GM21825 (cell line): ENCODE measurements at regions not wholly inside any gene's neighbourhood (a gene's known extent, or its start where the extent isn't known, plus 50 kb on each side); places are given as distances from the start of the nearest gene placed in this dataset.

ENCODE experiments used
- ATAC-seq: cut with Tn5 transposase; IDR thresholded peaks from one replicate; pipeline ENCODE4 v1.9.1; 2021; ENCODE audit warnings: mild to moderate bottlenecking, moderate library complexity; ENCODE audit not compliant: unreplicated experiment

DNA sequence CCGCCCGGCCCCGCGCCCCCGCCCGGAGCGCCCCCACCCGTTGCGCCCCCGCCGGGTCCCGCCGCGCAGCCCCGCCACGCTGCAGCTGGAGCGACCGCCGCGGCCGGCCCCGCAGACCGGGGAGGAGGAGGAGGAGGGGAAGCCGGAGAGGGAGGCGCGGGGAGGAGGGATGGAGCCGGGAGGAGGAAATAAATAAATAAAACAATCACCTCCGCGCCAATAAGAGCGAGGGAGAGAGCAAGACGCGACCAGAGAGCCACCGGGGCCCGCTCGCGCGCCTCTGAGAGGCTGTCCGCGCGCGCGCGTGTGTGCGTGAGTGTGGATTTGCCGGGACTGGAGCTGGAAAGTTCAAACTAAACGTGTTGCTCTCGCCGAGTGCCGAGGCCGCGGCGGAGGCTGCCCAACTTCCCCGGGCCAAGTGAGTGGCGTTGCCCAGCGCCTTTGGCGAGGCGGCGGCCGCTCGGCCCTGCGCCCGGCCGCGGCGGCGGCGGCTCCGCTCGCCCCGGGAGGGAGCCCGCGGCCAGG is 2184.4 kb upstream of the TENM3 start:
- ATAC-seq: peak; percentile 24

- ATAC-seq: peak; percentile 10
Observed at GRCh38 chr4:180059216-180059881, 2183.9 kb upstream of the TENM3 start.

DNA sequence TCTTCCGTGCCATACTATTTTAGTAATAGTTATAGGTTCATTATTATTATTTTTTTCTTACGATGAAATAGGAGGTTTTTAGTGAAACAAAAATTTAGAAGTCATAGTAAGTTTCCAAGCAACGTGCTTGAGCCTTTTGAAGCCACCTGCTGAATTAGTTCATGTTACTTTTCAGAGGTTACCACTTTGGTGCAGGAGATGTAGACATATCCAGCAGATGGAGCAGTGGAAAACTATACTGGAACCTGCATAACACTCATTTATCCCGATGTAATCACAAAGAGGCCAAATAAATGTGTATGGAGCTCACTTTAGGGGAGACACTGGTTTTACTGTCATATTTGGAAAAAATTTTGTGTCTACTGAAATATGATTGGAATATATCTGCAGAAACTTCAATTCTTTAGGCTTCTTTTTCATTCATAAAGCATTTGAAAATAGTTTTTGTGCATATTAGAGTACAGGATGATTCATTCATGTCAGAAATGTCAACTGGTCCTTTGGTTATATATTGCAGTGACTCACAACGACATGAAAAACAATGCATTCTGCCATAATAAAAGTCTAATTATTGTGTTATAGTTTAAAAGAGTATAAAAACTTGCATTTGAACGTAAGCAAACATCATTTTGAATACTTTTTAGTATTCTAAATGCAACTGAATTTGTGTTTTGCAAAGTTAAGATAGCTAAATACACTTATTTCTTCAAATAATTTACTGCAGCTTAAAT is 2182.9 kb upstream of the TENM3 start:
- no peak for ATAC-seq

DNA sequence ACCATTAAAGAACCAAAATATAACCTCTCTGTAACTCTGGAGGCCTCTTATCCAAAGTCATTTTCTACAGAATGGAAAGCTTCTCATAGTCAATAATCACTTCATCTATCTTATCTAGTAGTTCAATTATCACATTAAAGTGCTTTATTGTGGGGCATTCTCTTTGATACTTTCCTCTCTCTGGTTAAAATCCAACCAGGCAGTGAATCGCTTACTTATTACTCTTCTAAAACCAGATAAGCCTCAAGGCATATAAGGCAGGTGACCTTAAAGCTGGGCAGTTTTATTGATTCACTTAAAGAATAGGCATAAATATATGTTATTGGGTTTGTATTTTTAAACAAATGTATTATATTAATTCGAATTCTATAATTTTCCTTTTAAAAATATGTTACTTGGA is 2162.1 kb upstream of the TENM3 start:
- ATAC-seq: no peak

DNA sequence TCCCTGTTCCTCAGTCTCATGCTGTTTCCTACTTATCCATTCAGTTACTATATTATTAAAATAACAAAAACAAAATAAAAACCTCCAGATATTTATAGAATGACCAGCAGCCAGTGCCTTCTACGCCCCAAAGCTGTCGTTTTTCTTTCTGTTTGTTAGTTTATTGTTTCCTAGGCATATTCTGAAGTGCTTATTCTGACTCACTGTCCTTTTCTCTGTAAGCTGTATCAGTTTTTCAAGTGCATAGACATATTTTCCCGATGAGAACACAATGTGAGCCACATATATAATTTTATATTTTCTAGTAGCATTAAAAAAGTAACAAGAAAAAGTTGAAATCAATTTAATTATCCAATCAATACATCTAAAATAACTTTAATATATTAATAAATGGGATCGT is 2158.6 kb upstream of the TENM3 start:
- ATAC-seq: no peak

GRCh38 chr4:180086480-180087190 is 2156.6 kb upstream of the TENM3 start:
- no peak for ATAC-seq

DNA sequence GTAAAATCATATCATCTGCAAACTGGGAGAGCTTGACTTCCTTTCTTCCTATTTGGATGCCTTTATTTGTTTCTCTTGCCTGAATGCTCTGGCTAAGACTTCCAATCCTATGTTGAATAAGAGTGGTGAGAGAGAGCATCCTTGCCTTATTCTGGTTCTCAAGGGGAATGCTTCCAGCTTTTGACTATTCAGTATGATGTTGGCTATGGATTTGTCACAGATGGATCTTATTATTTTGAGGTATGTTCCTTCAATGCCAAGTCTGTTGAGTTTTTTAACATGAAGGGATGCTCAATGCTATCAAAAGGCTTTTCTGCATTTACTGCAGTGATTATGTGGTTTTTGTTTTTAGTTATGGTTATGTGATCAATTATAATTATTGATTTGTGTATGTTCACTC is 2144.6 kb upstream of the TENM3 start:
- no peak for ATAC-seq

GRCh38 chr4:180099957-180100356 is 2143.2 kb upstream of the TENM3 start:
- ATAC-seq: no peak

DNA sequence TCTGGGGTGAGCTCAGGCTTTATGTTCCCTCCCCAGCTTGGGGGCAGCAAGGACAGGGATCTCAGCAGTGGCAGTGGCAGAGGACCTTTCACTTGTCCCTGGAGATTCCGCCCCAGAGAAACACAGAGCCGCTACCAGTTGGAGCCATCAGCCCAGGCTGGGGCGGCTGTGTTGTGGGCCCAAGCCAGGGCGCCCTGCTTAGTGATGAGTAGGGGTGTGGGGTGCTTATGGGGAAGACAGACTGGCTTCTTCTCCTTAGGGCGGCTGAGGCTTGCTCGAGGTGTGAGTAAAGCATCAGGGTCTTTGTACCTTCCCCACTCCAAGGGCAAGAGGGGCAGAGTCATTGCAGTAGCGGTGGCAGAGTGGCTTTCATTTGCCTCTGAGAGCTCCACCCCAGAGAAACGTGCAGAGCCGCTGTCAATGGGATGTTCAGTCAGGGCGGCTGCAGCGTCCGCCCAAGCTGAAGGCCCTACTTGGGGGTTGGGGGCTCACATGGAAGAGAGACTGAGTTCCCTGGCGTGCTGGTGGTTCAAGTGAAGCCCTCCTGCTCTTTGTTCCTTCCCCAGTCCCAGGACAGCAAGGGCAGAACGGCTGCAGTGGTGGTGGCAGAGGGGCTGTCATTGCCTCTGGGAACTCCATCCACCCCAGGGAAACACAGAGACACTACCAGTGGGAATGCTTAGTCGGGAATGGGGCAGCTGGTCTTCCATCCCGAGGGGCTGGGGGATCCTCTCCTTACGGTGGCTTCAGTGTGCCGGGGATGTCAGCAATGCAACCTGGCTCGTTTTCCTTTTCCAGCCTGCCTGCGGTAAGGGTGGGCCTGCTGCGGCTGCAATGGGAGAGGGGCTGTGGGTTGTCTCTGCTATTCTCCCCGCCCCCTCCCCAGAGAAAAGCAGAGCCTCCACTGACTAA is 2142.5 kb upstream of the TENM3 start:
- ATAC-seq: no peak

DNA sequence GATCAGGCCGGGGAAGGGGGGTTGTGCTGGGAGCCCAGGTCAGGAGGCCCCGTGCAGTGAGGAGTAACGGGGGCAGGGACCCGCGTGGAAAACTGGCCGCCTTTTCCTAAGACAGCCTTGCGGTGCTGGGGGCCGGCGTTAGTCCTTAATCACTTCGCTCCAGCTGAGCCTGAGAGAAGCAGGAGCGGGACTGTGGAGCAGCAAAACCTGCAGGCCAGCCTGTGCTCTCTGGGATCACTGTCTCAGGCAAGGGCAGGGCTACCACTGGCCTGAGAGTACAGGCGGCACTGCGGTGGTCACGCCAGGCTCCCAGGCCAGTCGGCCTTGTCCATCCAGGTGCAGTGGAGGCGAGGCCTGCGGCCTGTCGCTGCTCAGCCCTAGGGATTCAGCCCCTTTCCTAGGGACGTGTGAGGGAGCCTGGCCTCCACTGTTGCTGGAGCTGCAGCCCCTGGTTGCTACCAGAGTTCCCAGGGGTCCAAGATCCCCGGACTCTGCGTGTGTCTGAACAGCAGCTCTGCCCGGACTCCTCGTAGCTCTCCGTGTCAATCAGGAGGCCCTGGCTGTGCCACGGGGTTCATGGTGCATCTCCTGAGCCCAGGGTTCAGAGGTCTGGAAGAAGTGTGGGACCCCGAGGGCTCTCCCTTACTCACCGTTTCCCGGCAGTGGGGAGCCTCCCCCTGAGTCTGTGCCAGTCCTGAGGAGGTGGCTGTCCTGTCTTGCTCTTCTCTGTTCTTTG is 2141.7 kb upstream of the TENM3 start:
- no peak for ATAC-seq

DNA sequence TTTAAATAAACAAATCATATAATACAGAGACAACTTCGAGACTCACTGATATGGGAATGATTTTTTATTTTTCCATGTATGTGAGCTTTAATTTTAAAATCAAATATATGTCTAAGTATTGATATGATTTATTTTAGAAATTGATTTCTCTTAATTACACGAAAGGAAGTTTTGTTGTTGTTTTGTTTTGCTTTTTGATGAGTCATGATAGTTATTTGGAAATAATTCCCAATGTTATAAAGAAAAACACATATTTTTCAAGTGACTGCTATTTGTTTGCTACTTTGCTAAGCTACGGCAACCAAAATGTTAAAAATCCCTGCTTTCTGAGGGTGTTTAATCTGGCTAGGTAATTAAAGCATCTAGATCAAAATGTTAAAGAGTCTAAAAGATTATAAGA is 2139.4 kb upstream of the TENM3 start:
- no peak for ATAC-seq

- ATAC-seq: no peak
Observed at GRCh38 chr4:180105362-180105761, 2137.8 kb upstream of the TENM3 start.

DNA sequence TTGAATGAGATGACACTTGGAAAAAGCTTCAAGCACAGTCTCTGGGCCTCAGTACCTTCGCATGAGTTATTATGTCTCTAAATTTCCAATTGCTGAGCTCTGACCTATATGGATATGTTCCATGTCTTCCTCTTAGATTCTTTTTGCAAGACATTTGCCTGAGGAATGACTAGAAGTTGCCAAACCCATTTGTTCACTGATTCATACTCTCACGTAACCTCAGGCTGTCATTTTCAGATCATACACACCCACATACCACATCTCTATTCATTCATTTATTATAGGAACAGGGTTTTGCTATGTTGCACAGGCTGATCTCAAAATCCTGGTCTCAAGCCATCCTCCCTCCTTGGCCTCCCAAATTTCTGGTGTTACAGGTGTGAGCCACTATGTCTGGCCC is 2137.1 kb upstream of the TENM3 start:
- ATAC-seq: no peak

DNA sequence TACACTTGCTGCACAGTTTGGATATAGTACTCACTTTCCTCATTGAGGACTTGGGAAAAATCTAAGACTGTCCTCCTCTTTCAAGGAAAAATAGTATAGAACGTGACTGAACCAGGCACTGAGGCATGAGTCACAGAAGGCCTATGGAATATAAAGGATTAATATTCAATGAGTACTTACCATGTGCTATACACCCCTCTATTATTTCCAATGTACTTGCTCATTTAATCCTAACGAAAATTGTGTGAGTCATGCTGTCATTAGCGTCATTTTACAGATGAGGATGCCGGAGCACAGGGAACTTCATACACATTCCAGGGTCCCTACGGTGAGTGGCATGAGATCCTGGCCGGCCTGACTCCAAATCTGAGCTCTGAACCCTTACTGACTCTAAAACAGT is 2136.2 kb upstream of the TENM3 start:
- ATAC-seq: no peak

DNA sequence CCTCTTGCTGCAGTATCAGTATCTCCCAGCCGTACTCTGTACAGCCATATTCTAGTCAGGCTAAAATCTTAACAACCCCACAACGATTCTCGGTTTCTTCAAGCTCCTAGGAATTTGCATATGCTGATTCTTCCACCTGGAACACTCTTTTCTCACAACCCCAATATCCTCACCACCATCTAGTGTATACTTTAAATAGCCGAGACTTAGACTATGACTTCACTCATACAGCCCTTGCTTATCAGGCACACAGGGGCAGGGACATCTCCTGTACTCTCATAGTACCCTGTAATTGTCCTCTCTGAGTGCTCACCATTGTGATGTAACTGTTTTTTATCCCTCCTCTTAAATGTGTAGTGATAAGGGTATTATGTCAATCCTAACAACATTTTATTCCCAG is 2126.4 kb upstream of the TENM3 start:
- ATAC-seq: no peak

DNA sequence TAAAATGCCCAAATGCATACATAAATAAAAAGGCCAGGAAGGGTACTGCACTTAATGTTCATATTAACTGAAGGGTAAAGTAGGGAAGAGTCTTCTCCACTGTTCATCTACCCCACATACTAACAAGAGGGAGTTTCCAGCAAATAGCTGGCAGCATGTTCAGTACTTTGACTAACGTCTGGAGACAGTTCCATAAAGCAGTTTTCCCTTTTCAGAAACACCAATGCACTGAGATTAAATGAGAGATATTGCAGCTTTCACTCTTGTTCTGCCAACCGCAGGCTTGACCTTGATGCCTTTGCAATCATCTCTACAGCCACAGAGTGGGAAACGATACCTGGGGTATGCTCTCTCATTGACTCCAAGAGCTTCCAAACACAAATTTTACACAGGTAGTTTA is 2123.1 kb upstream of the TENM3 start:
- ATAC-seq: no peak

GRCh38 chr4:180134091-180134866 is 2108.9 kb upstream of the TENM3 start:
- ATAC-seq: no peak

DNA sequence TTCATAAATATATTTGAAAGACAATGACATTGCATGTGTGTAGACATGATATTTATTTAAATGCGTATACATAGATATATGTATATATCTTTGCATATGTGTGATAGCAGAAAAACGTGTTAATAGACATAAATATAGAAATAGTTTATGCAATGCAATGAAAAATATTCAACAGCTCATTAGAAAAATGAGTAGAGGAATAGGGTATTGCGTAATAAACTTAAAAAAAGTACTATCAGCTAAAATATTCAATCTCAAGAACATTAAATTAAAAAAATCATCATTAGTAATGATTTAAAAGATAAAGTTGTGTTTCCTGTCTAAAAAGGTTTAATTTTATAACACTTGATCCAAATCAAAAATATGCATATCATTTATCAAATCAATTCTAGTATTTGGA is 2101.5 kb upstream of the TENM3 start:
- ATAC-seq: no peak

- no peak for ATAC-seq
Observed at GRCh38 chr4:180148737-180149136, 2094.5 kb upstream of the TENM3 start.
